ENCODE measurements at regions not wholly inside any gene's neighbourhood (a gene's known extent, or its start where the extent isn't known, plus 50 kb on each side); places are given as distances from the start of the nearest gene placed in this dataset.

- Histone ChIP-seq H3K4me3 (ENCODE audit: low read depth, low read length) (no peak overlapping the region), H3K36me3 (ENCODE audit: control insufficient read depth, insufficient read depth, low read length) (no peaks in the 10 kb centered on the region), H3K27me3 (ENCODE audit: control insufficient read depth, insufficient read depth, low read length) (no peaks in the 10 kb centered on the region)
- TF ChIP-seq CTCF (IDR thresholded peaks at IDR 0.05; ENCODE audit: insufficient read depth, low read length, severe bottlenecking), result no peak
- DNase-seq (ENCODE audit: low read depth), result no peak
- FAIRE-seq, result no peak
Measured at GRCh38 chr9:99560561-99560960, 261.1 kb upstream of the NR4A3 start.

GRCh38 chr9:99561509-99561917, 260.2 kb upstream of the NR4A3 start:
- FAIRE-seq, result no peak
- no peaks in the 10 kb centered on the region for H3K36me3 ChIP-seq (ENCODE audit: control insufficient read depth, insufficient read depth, low read length)
- no peak for DNase-seq (ENCODE audit: low read depth)
- H3K27me3 ChIP-seq (ENCODE audit: control insufficient read depth, insufficient read depth, low read length), result no peaks in the 10 kb centered on the region
- no peak for TF ChIP-seq CTCF (IDR thresholded peaks at IDR 0.05; ENCODE audit: insufficient read depth, low read length, severe bottlenecking)
- no peak overlapping the region for H3K4me3 ChIP-seq (ENCODE audit: low read depth, low read length)

GRCh38 chr9:99561961-99562565, 259.6 kb upstream of the NR4A3 start:
- H3K36me3 ChIP-seq (ENCODE audit: control insufficient read depth, insufficient read depth, low read length), result no peaks in the 10 kb centered on the region
- DNase-seq (ENCODE audit: low read depth) (no peak), FAIRE-seq (no peak)
- H3K4me3 ChIP-seq (ENCODE audit: low read depth, low read length), result no peak overlapping the region
- no peak for TF ChIP-seq CTCF (IDR thresholded peaks at IDR 0.05; ENCODE audit: insufficient read depth, low read length, severe bottlenecking)
- no peaks in the 10 kb centered on the region for H3K27me3 ChIP-seq (ENCODE audit: control insufficient read depth, insufficient read depth, low read length)

- no peaks in the 10 kb centered on the region for H3K36me3 ChIP-seq (ENCODE audit: control insufficient read depth, insufficient read depth, low read length)
- FAIRE-seq, result no peak
- no peak for TF ChIP-seq CTCF (IDR thresholded peaks at IDR 0.05; ENCODE audit: insufficient read depth, low read length, severe bottlenecking)
- no peaks in the 10 kb centered on the region for H3K27me3 ChIP-seq (ENCODE audit: control insufficient read depth, insufficient read depth, low read length)
- no peak for DNase-seq (ENCODE audit: low read depth)
- no peak overlapping the region for H3K4me3 ChIP-seq (ENCODE audit: low read depth, low read length)
Measured at GRCh38 chr9:99563364-99563763, 258.3 kb upstream of the NR4A3 start.

GRCh38 chr9:99565203-99565602, 256.5 kb upstream of the NR4A3 start:
- no peak for FAIRE-seq
- no peak for DNase-seq (ENCODE audit: low read depth)
- no peaks in the 10 kb centered on the region for H3K36me3 ChIP-seq (ENCODE audit: control insufficient read depth, insufficient read depth, low read length)
- TF ChIP-seq CTCF (IDR thresholded peaks at IDR 0.05; ENCODE audit: insufficient read depth, low read length, severe bottlenecking), result no peak
- no peaks in the 10 kb centered on the region for H3K27me3 ChIP-seq (ENCODE audit: control insufficient read depth, insufficient read depth, low read length)
- no peak overlapping the region for H3K4me3 ChIP-seq (ENCODE audit: low read depth, low read length)

- H3K36me3 ChIP-seq (ENCODE audit: control insufficient read depth, insufficient read depth, low read length), result no peaks in the 10 kb centered on the region
- DNase-seq (ENCODE audit: low read depth) (no peak), FAIRE-seq (no peak)
- TF ChIP-seq CTCF (IDR thresholded peaks at IDR 0.05; ENCODE audit: insufficient read depth, low read length, severe bottlenecking), result no peak
- no peaks in the 10 kb centered on the region for H3K27me3 ChIP-seq (ENCODE audit: control insufficient read depth, insufficient read depth, low read length)
- H3K4me3 ChIP-seq (ENCODE audit: low read depth, low read length), result no peak overlapping the region
Measured at GRCh38 chr9:99567436-99567835, 254.2 kb upstream of the NR4A3 start.

All from bronchial epithelial cell (primary cell).